Left cardiac atrium (tissue), 4 donors: ENCODE measurements at regions not wholly inside any gene's neighbourhood (a gene's known extent, or its start where the extent isn't known, plus 50 kb on each side); places are given as distances from the start of the nearest gene placed in this dataset.
"Not testable (repeated sequence)": the region's sequence is repeated elsewhere in the genome, so short reads cannot be mapped to it uniquely, and the experiment has no call there.

ENCODE experiments used
- ATAC-seq, 2 donors: fragments of 200-7000 bp; cut with Tn5 transposase; one replicate each; pipeline ENCODE4 v1.9.1; 2020; ENCODE audit warnings: mild to moderate bottlenecking in 2 of 2, moderate library complexity in 2 of 2
- DNase-seq: peaks from one replicate; pipeline ENCODE4 v3.0.0-alpha.2; 2020
- intact Hi-C, 2 donors: fragments of 100-400 bp; cut with DNase I; formaldehyde crosslinking; loops; one replicate each; pipeline versions ENCODE4 v1.14.1 to v1.15.1; 2022 to 2023
- donor health status: DM: no; HTN: yes; CAD: no.
- donor health status: DM: no; HTN: yes; CAD: no; lungs with severe emphysema.
- donor health status: DM: yes; HTN: yes; CAD: no.
- donor health status: Dilated cardiomyopathy.

- DNase-seq (no peak), ATAC-seq (no peak)
- intact Hi-C loops = no loop called here
These were observed 109.4 kb downstream of the FHIP1A start for GRCh38 chr4:151518359-151518758.

- intact Hi-C loops = no loop called here
- ATAC-seq (no peak), DNase-seq (no peak)
These were observed 110.9 kb downstream of the FHIP1A start for GRCh38 chr4:151519728-151520415.

GRCh38 chr4:151522866-151523519, 114.0 kb downstream of the FHIP1A start:
- intact Hi-C loops = no loop called here
- DNase-seq = no peak
- ATAC-seq = no peak

GRCh38 chr4:151524610-151525009, 115.6 kb downstream of the FHIP1A start:
- intact Hi-C loops = no loop called here
- DNase-seq = no peak

GRCh38 chr4:151526489-151526888, 117.5 kb downstream of the FHIP1A start:
- ATAC-seq, intact Hi-C loops, DNase-seq: not testable (repeated sequence)

More at GRCh38 chr4:151524610-151525009, 115.6 kb downstream of the FHIP1A start:
- ATAC-seq = no peak

- intact Hi-C loops = no loop called here
- DNase-seq (no peak), ATAC-seq (no peak)
These were observed 118.7 kb downstream of the FHIP1A start for GRCh38 chr4:151527699-151528098.

GRCh38 chr4:151529187-151529586, 120.2 kb downstream of the FHIP1A start:
- no peak for ATAC-seq

GRCh38 chr4:151530230-151530629, 121.3 kb downstream of the FHIP1A start:
- ATAC-seq = no peak
- no peak for DNase-seq
- intact Hi-C loops = no loop called here

More at GRCh38 chr4:151529187-151529586, 120.2 kb downstream of the FHIP1A start:
- intact Hi-C loops = no loop called here
- no peak for DNase-seq

- intact Hi-C loops = no loop called here
- DNase-seq (no peak), ATAC-seq (no peak)
These were observed 121.8 kb downstream of the FHIP1A start for GRCh38 chr4:151530783-151531182.

- intact Hi-C loops = no loop called here
- no peak for ATAC-seq
- no peak for DNase-seq
These were observed 123.2 kb downstream of the FHIP1A start for GRCh38 chr4:151532001-151532708.

- intact Hi-C loops = no loop called here
- no peak for DNase-seq
- no peak for ATAC-seq
These were observed 125.2 kb downstream of the FHIP1A start for GRCh38 chr4:151534195-151534594.

- DNase-seq (no peak), ATAC-seq (no peak)
- intact Hi-C loops = no loop called here
These were observed 126.4 kb downstream of the FHIP1A start for GRCh38 chr4:151535366-151535765.

GRCh38 chr4:151537687-151538086, 128.7 kb downstream of the FHIP1A start:
- intact Hi-C loops = no loop called here
- ATAC-seq = no peak

GRCh38 chr4:151538963-151539362, 130.0 kb downstream of the FHIP1A start:
- DNase-seq (no peak), ATAC-seq (no peak)
- intact Hi-C loops = no loop called here

More at GRCh38 chr4:151537687-151538086, 128.7 kb downstream of the FHIP1A start:
- no peak for DNase-seq

- DNase-seq (no peak), ATAC-seq (peak in 1 of 2 donors; percentile 92)
- intact Hi-C loops = no loop called here
These were observed 131.9 kb downstream of the FHIP1A start for GRCh38 chr4:151540728-151541388.

GRCh38 chr4:151541389-151542071, 132.6 kb downstream of the FHIP1A start:
- intact Hi-C loops = no loop called here
- DNase-seq (no peak), ATAC-seq (no peak)

GRCh38 chr4:151548708-151549107, 139.7 kb downstream of the FHIP1A start:
- ATAC-seq = no peak
- intact Hi-C loops = no loop called here
- no peak for DNase-seq

GRCh38 chr4:151549378-151549777, 140.4 kb downstream of the FHIP1A start:
- intact Hi-C loops, ATAC-seq, DNase-seq: not testable (repeated sequence)

GRCh38 chr4:151553874-151554273, 144.9 kb downstream of the FHIP1A start:
- intact Hi-C loops = no loop called here
- no peak for DNase-seq
- ATAC-seq = no peak
